GM18502 (cell line): ENCODE measurements at regions not wholly inside any gene's neighbourhood (a gene's known extent, or its start where the extent isn't known, plus 50 kb on each side); places are given as distances from the start of the nearest gene placed in this dataset.
A peak's percentile ranks its signal among the peaks of the same experiment; 100 is the strongest.

Experiments
- ATAC-seq: cut with Tn5 transposase; IDR thresholded peaks from one replicate; pipeline ENCODE4 v1.9.1; 2021; ENCODE audit warnings: mild to moderate bottlenecking; ENCODE audit not compliant: unreplicated experiment, poor library complexity

GRCh38 chr9:107190061-107190935 lies 92.8 kb upstream of the RAD23B start:
- no peak for ATAC-seq

- no peak for ATAC-seq
These were observed 92.2 kb upstream of the RAD23B start for GRCh38 chr9:107190936-107191290.

DNA sequence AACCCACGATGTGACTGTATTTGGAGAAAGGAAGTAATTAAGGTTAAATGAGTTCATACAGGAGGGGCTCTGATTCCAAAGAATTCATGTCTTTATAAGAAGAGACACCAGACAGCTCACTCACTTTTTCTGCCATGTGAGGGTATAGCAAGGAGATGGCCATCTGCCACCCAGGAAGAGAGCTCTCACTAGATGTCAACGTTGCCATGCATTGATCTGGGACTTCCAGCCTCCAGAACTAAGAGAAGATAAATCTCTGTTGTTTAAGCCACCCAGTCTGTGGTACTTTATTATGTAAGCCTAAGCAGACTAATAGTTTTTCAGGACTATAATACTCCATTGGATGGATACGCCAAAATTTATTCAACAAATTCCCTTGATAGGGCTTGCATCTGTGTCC lies 89.8 kb upstream of the RAD23B start:
- no peak for ATAC-seq

DNA sequence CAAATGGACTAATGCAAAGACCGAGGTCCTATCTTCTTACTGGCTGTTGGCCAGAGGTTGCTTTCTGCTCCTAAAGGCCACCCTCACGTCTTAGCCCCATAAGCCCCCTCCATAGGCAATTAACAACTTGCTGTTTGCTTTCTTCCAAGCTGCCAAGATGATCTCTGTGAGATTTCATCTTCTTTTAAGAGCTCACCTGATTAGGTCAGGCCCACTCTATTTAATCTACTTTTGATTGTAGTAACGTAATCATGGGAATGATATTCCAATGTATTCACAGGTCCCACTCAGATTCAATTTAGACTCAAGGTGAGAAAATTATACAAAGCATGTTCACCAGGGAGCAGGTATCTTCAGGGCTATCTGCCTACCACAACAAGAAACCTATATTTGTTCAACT lies 84.4 kb upstream of the RAD23B start:
- no peak for ATAC-seq

GRCh38 chr9:107208121-107208520 lies 75.0 kb upstream of the RAD23B start:
- no peak for ATAC-seq

DNA sequence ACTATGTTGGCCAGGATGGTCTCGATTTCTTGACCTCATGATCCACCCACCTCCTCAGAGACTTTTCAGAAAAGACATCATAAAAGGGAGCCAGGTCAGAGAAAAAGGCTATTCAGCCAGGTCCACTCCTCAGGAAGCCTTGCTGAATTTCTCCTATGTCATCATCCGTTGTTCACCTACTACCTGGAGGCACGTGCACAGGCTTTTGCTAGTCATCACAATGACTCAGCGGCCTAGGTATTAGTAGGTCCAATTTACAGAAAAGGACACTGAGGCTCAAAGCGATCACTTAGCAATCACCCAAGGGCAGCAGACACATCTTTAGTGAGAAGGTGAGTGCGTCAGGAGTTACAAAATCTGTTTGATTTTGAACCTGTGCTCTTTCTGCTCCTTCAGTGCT lies 72.3 kb upstream of the RAD23B start:
- no peak for ATAC-seq

DNA sequence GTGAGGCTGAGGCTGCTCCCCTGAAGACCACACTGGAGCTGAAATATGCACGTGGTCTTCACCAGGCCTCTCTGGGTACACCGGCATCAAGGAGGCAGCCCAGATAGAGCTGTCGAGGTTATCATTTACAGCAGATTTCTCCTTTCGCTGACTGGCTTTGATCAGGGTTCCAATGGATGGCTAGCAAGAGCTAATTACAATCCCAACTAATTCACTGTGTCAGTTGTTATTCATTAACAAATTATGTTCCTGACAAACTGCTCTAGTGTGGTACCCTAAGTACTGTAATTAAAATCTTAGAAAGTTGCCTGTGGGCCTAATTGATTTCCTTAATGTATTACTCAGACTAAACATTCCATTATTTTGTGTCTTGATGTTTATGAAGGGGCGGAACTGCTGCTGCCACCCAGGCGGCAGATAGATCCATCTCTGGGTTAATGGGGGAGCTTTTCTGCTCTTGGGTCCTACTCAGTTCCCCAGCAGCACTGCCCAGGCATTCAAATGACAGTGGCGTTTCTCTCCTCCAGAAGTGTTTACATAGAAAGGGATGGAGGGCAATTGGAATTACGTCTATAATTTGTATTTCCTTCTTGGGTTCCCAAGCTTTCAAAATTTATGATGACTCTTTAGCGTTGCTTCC lies 71.7 kb upstream of the RAD23B start:
- no peak for ATAC-seq

- no peak for ATAC-seq
These were observed 70.5 kb upstream of the RAD23B start for GRCh38 chr9:107212613-107213012.

GRCh38 chr9:107213080-107213479 lies 70.0 kb upstream of the RAD23B start:
- ATAC-seq: no peak

GRCh38 chr9:107213561-107214028 lies 69.5 kb upstream of the RAD23B start:
- peak; percentile 96 for ATAC-seq

DNA sequence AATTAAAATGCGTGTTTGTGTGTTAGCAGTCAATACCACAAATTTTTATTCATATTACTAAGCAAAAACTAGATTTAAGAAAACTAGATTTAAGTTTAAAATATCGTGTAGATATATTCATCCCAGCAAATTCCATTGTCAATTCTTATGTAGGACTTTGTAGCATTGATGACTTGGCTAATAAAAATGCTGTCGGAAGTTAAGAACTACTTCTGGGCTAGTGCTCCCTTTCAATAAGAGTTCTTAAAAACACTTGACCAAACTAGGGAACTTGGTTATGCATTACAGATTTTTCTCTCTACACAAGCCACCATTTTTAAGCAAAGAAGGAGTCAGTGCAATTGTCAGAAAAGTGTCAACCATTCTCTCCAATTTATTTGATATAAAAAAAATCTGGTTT lies 68.7 kb upstream of the RAD23B start:
- no peak for ATAC-seq

DNA sequence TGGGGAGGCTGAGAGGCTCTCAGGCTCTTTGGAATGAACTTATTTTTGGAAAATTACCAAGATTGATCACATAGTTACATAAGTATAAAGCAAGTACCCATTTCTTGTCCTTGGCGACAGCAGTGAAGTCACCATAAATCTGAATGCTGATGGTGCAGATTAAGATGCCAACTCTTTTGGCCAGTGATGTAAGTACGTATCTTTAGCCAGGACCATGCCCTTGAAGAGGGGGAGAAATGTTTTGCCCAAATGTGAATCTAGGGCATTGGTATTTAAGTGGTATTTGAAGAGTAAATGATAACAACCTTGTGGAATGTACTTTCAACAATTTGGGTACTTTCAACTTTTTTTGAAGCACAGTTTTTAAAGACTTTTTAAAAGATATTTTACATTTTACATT lies 68.2 kb upstream of the RAD23B start:
- ATAC-seq: no peak

- no peak for ATAC-seq
These were observed 67.7 kb upstream of the RAD23B start for GRCh38 chr9:107215381-107215780.

- no peak for ATAC-seq
These were observed 66.8 kb upstream of the RAD23B start for GRCh38 chr9:107216329-107216728.

DNA sequence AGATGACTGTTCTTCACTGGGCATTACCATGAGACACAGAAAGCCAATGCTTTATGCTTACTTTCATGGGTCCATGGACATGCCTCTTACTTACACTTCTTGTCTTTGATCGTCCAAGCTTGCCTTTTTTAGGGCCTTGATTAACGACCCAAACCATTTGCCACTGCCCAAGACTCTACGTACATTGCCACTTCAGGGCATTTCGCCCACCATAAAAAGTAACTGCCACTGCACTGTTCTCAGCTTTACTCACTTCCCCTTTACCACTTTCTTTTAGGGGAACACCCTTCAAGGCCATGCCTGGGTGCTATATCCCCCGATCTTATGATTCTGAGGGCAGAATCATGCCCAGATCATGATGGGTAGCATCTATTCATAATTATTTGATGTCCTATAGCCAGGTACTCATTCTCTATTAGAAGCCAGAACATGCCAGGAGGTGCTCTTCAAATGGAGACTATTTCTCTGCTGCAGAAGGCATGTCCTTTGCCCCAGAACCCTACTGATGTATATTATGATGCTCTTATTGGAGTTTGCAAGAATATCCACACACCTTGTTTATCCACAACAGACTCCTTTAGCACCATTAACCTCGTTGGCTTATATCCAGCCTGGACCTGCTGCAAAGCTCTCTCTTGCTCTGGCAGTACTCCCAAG lies 64.1 kb upstream of the RAD23B start:
- peak; percentile 77 for ATAC-seq

DNA sequence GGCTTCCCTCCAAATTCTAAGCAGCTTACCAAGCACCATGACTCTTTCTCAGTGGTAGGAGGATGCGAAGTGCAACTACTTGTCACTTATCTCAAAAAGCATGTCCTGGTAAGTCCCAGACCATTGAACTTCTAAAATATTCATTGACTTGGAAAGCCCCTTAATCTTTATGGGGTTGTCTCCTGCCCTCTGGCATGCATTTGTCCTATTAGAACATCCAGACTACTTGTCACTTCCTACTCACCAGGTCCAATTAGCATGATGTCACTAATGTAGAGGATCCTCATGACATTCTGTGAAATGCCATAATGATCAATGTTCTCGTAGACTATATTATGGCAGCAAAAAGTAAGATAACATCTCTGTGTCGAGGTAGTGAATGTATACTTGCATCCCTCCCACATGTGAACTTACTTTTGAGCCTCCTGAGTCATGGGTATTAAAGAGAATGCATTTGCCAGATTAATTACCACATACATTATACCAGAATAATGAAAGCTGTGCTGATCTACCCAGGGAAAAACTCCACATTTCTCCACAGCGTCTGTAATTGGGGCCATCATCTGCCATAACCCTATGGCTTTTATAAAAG lies 63.5 kb upstream of the RAD23B start:
- ATAC-seq: peak; percentile 61

GRCh38 chr9:107221321-107221720 lies 61.8 kb upstream of the RAD23B start:
- ATAC-seq: no peak

- ATAC-seq: no peak
These were observed 61.0 kb upstream of the RAD23B start for GRCh38 chr9:107222020-107222522.

GRCh38 chr9:107223381-107223780 lies 59.7 kb upstream of the RAD23B start:
- ATAC-seq: no peak

GRCh38 chr9:107224252-107224651 lies 58.8 kb upstream of the RAD23B start:
- ATAC-seq: no peak

GRCh38 chr9:107226421-107226820 lies 56.7 kb upstream of the RAD23B start:
- ATAC-seq: no peak
